Astrocyte (in vitro differentiated cells and primary cell): ENCODE measurements at regions not wholly inside any gene's neighbourhood (a gene's known extent, or its start where the extent isn't known, plus 50 kb on each side); places are given as distances from the start of the nearest gene placed in this dataset.

ENCODE experiments used
- EZH2 ChIP-seq: IDR thresholded peaks from 2 replicates; pipeline ENCODE4 v1.6.1; 2012; ENCODE audit warnings: mild to moderate bottlenecking, low read length, inconsistent platforms; ENCODE audit not compliant: insufficient read depth
- TF ChIP-seq, protein P1 (sequence below): IDR thresholded peaks from 2 replicates; pipeline ENCODE4 v1.5.1; 2011; ENCODE audit warnings: low read depth, mild to moderate bottlenecking, inconsistent platforms, low read length, moderate library complexity; ENCODE audit not compliant: insufficient read depth

DNA sequence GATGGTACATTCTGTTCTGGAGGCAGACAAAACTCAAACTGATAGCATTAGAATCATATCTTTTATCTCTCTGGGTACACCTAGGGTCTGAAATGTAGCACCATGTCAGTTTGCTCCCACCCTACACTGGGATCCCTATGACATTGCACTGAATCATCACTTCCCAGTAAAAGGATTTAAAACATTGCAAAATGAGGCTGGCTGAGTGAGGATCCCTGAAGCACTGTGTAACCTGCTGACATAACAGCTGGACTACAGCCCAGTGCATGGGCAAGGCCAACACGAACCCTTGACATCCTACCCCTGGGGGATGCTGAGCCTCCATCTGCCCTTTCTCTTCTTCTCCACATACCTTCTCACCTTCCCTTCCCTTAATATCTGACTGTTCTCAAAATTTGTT lies 253.2 kb downstream of the TTC32 start:
- TF ChIP-seq, protein P1, sequence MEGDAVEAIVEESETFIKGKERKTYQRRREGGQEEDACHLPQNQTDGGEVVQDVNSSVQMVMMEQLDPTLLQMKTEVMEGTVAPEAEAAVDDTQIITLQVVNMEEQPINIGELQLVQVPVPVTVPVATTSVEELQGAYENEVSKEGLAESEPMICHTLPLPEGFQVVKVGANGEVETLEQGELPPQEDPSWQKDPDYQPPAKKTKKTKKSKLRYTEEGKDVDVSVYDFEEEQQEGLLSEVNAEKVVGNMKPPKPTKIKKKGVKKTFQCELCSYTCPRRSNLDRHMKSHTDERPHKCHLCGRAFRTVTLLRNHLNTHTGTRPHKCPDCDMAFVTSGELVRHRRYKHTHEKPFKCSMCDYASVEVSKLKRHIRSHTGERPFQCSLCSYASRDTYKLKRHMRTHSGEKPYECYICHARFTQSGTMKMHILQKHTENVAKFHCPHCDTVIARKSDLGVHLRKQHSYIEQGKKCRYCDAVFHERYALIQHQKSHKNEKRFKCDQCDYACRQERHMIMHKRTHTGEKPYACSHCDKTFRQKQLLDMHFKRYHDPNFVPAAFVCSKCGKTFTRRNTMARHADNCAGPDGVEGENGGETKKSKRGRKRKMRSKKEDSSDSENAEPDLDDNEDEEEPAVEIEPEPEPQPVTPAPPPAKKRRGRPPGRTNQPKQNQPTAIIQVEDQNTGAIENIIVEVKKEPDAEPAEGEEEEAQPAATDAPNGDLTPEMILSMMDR = no peak
- TF ChIP-seq EZH2 = no peak
